NCI-H2196 (cell line): ENCODE measurements at regions not wholly inside any gene's neighbourhood (a gene's known extent, or its start where the extent isn't known, plus 50 kb on each side); places are given as distances from the start of the nearest gene placed in this dataset.

Source experiments
- DNase-seq: peaks from one replicate; lab custom pipeline; 2025; ENCODE audit not compliant: unreplicated experiment; lab: John Stamatoyannopoulos, UW

GRCh38 chr13:34764246-34764645 lies 177.8 kb upstream of the NBEA start:
- DNase-seq, result no peak

- no peak for DNase-seq
Observed at GRCh38 chr13:34765446-34766180, 176.5 kb upstream of the NBEA start.

GRCh38 chr13:34767778-34768177 lies 174.3 kb upstream of the NBEA start:
- DNase-seq, result no peak

- no peak for DNase-seq
Observed at GRCh38 chr13:34772206-34772605, 169.9 kb upstream of the NBEA start.

GRCh38 chr13:34772881-34773280 lies 169.2 kb upstream of the NBEA start:
- DNase-seq, result no peak

- DNase-seq, result no peak
Observed at GRCh38 chr13:34776390-34776981, 165.6 kb upstream of the NBEA start.

GRCh38 chr13:34777089-34777913 lies 164.8 kb upstream of the NBEA start:
- no peak for DNase-seq

GRCh38 chr13:34777914-34778303 lies 164.2 kb upstream of the NBEA start:
- no peak for DNase-seq

- DNase-seq, result no peak
Observed at GRCh38 chr13:34779171-34779570, 162.9 kb upstream of the NBEA start.

GRCh38 chr13:34793301-34793700 lies 148.8 kb upstream of the NBEA start:
- DNase-seq, result no peak

- no peak for DNase-seq
Observed at GRCh38 chr13:34803756-34804155, 138.3 kb upstream of the NBEA start.

- no peak for DNase-seq
Observed at GRCh38 chr13:34805347-34805746, 136.7 kb upstream of the NBEA start.

- DNase-seq, result no peak
Observed at GRCh38 chr13:34808649-34809048, 133.4 kb upstream of the NBEA start.

GRCh38 chr13:34810996-34811395 lies 131.1 kb upstream of the NBEA start:
- no peak for DNase-seq

GRCh38 chr13:34815526-34815925 lies 126.5 kb upstream of the NBEA start:
- DNase-seq, result no peak

- DNase-seq, result no peak
Observed at GRCh38 chr13:34816245-34816884, 125.7 kb upstream of the NBEA start.

GRCh38 chr13:34816908-34817665 lies 125.0 kb upstream of the NBEA start:
- DNase-seq, result no peak

- no peak for DNase-seq
Observed at GRCh38 chr13:34822650-34823049, 119.4 kb upstream of the NBEA start.

GRCh38 chr13:34826432-34826831 lies 115.6 kb upstream of the NBEA start:
- DNase-seq, result no peak

GRCh38 chr13:34833562-34834182 lies 108.4 kb upstream of the NBEA start:
- DNase-seq, result no peak
